SK-N-SH treated with all-trans-retinoic acid at 6 μM for 48 hours (cell line): ENCODE measurements at regions not wholly inside any gene's neighbourhood (a gene's known extent, or its start where the extent isn't known, plus 50 kb on each side); places are given as distances from the start of the nearest gene placed in this dataset.

Experiments used
- ATAC-seq: fragments of 200-7000 bp; cut with Tn5 transposase; 3 replicates; pipeline ENCODE4 v1.9.1; 2020; ENCODE audit warnings: mild to moderate bottlenecking, moderate library complexity
- ARNTL ChIP-seq: fragments of 450-650 bp; formaldehyde crosslinking; IDR thresholded peaks from 2 replicates; pipeline ENCODE4 v1.5.0; 2020; ENCODE audit warnings: low read depth, mild to moderate bottlenecking, moderate library complexity, borderline replicate concordance
- BACH2 ChIP-seq: fragments of 250-450 bp; sonication (Bioruptor Pico); IDR thresholded peaks from 2 replicates; pipeline ENCODE4 v1.9.0; 2021; ENCODE audit warnings: mild to moderate bottlenecking, borderline replicate concordance
- CREB5 ChIP-seq: fragments of 250-450 bp; sonication (Bioruptor Pico); IDR thresholded peaks from 2 replicates; pipeline ENCODE4 v1.5.1; 2020; ENCODE audit warnings: low read depth, mild to moderate bottlenecking, moderate library complexity
- CSRNP3 ChIP-seq: fragments of 250-450 bp; sonication (Bioruptor Pico); IDR thresholded peaks from 2 replicates; pipeline ENCODE4 v1.5.1; 2021; ENCODE audit warnings: mild to moderate bottlenecking, moderate library complexity
- ESRRG ChIP-seq: fragments of 250-450 bp; sonication (Bioruptor Pico); IDR thresholded peaks from 2 replicates; pipeline ENCODE4 v1.6.1; 2021; ENCODE audit warnings: mild to moderate bottlenecking
- GLIS3 ChIP-seq: fragments of 250-450 bp; sonication (Bioruptor Pico); IDR thresholded peaks from 2 replicates; pipeline ENCODE4 v1.5.0; 2020; ENCODE audit warnings: mild to moderate bottlenecking, moderate library complexity
- ISL1 ChIP-seq: fragments of 250-450 bp; sonication (Bioruptor Pico); IDR thresholded peaks from 2 replicates; pipeline ENCODE4 v2.1.2; 2022; ENCODE audit warnings: mild to moderate bottlenecking, moderate library complexity
- OSR1 ChIP-seq: fragments of 250-450 bp; sonication (Bioruptor Pico); IDR thresholded peaks from 2 replicates; pipeline ENCODE4 v1.8.0; 2022; ENCODE audit warnings: moderate library complexity, mild to moderate bottlenecking, inconsistent platforms
- PATZ1 ChIP-seq: fragments of 250-450 bp; sonication (Bioruptor Pico); IDR thresholded peaks from 2 replicates; pipeline ENCODE4 v1.8.0; 2020; ENCODE audit warnings: mild to moderate bottlenecking, moderate library complexity, borderline replicate concordance
- POU6F1 ChIP-seq: fragments of 250-450 bp; sonication (Bioruptor Pico); IDR thresholded peaks from 2 replicates; pipeline ENCODE4 v1.8.0; 2021; ENCODE audit warnings: low read depth, mild to moderate bottlenecking, moderate library complexity, borderline replicate concordance
- RARB ChIP-seq: fragments of 250-450 bp; sonication (Bioruptor Pico); IDR thresholded peaks from 2 replicates; pipeline ENCODE4 v1.8.0; 2021; ENCODE audit warnings: mild to moderate bottlenecking, moderate library complexity
- TCF4 ChIP-seq: fragments of 250-450 bp; sonication (Bioruptor Pico); IDR thresholded peaks from 2 replicates; pipeline ENCODE4 v1.8.0; 2021; ENCODE audit warnings: mild to moderate bottlenecking, moderate library complexity, borderline replicate concordance
- TOX ChIP-seq: fragments of 250-450 bp; sonication (Bioruptor Pico); IDR thresholded peaks from 2 replicates; pipeline ENCODE4 v1.8.0; 2021; ENCODE audit warnings: mild to moderate bottlenecking, moderate library complexity, borderline replicate concordance
- TSHZ2 ChIP-seq: fragments of 250-450 bp; sonication (Bioruptor Pico); IDR thresholded peaks from 2 replicates; pipeline ENCODE4 v1.5.0; 2020; ENCODE audit warnings: mild to moderate bottlenecking, moderate library complexity
- ZC3H10 ChIP-seq: fragments of 250-450 bp; sonication (Bioruptor Pico); IDR thresholded peaks from 2 replicates; pipeline ENCODE4 v1.5.1; 2021; ENCODE audit warnings: mild to moderate bottlenecking, moderate library complexity
- ZFP3 ChIP-seq: fragments of 250-450 bp; sonication (Bioruptor Pico); IDR thresholded peaks from 2 replicates; pipeline ENCODE4 v1.5.0; 2020; ENCODE audit warnings: mild to moderate bottlenecking, moderate library complexity
- ZFP30 ChIP-seq: fragments of 450-650 bp; formaldehyde crosslinking; IDR thresholded peaks from 2 replicates; pipeline ENCODE4 v1.5.0; 2022; ENCODE audit warnings: mild to moderate bottlenecking, moderate library complexity
- ZNF565 ChIP-seq: fragments of 450-650 bp; formaldehyde crosslinking; conservative IDR thresholded peaks from 2 replicates; pipeline ENCODE4 v1.5.0; 2020; ENCODE audit warnings: low read depth, mild to moderate bottlenecking, moderate library complexity
- ZNF70 ChIP-seq: fragments of 450-650 bp; formaldehyde crosslinking; IDR thresholded peaks from 2 replicates; pipeline ENCODE4 v1.5.0; 2020; ENCODE audit warnings: mild to moderate bottlenecking, moderate library complexity

GRCh38 chr10:109203646-109204353 is 719.5 kb downstream of the XPNPEP1 start:
- TF ChIP-seq BACH2 (CRISPR knock-in tag) (no peak), ZFP30 (CRISPR knock-in tag) (no peak), CSRNP3 (CRISPR knock-in tag) (no peak), TCF4 (CRISPR knock-in tag) (no peak; the same call in 1 of the 2 replicates)
- ATAC-seq = no peak

- no peak for TF ChIP-seq ISL1 (CRISPR knock-in tag)
- no peak for TF ChIP-seq ZNF565
- TF ChIP-seq ESRRG (CRISPR knock-in tag) = no peak
- no peak for TF ChIP-seq CSRNP3 (CRISPR knock-in tag)
- no peak for TF ChIP-seq ZNF70 (CRISPR knock-in tag)
- no peak for TF ChIP-seq CREB5 (CRISPR knock-in tag)
- no peak for TF ChIP-seq ZFP3
- TF ChIP-seq ARNTL = no peak
- TF ChIP-seq TOX (CRISPR knock-in tag) = no peak
- no peak for TF ChIP-seq PATZ1
- TF ChIP-seq GLIS3 = no peak
- no peak for TF ChIP-seq OSR1
- TF ChIP-seq ZC3H10 (CRISPR knock-in tag) = no peak
- TF ChIP-seq TCF4 (CRISPR knock-in tag) = no peak
Observed at GRCh38 chr10:109202111-109202510, 721.2 kb downstream of the XPNPEP1 start.

GRCh38 chr10:109200646-109201045 is 722.7 kb downstream of the XPNPEP1 start:
- no peak for TF ChIP-seq PATZ1
- no peak for TF ChIP-seq CREB5 (CRISPR knock-in tag)
- no peak for TF ChIP-seq TOX (CRISPR knock-in tag)
- no peak for TF ChIP-seq ESRRG (CRISPR knock-in tag)
- no peak for TF ChIP-seq BACH2 (CRISPR knock-in tag)
- no peak for TF ChIP-seq ZFP30 (CRISPR knock-in tag)
- TF ChIP-seq RARB = no peak
- no peak for TF ChIP-seq TSHZ2 (CRISPR knock-in tag)
- no peak for TF ChIP-seq POU6F1 (CRISPR knock-in tag)
- no peak for ATAC-seq

More at GRCh38 chr10:109202111-109202510, 721.2 kb downstream of the XPNPEP1 start:
- no peak for ATAC-seq
